GM19324 (cell line): ENCODE measurements at regions not wholly inside any gene's neighbourhood (a gene's known extent, or its start where the extent isn't known, plus 50 kb on each side); places are given as distances from the start of the nearest gene placed in this dataset.

ENCODE experiments used
- ATAC-seq: cut with Tn5 transposase; IDR thresholded peaks from one replicate; pipeline ENCODE4 v1.9.1; 2021; ENCODE audit warnings: mild to moderate bottlenecking, moderate library complexity; ENCODE audit not compliant: unreplicated experiment, low FRiP score

DNA sequence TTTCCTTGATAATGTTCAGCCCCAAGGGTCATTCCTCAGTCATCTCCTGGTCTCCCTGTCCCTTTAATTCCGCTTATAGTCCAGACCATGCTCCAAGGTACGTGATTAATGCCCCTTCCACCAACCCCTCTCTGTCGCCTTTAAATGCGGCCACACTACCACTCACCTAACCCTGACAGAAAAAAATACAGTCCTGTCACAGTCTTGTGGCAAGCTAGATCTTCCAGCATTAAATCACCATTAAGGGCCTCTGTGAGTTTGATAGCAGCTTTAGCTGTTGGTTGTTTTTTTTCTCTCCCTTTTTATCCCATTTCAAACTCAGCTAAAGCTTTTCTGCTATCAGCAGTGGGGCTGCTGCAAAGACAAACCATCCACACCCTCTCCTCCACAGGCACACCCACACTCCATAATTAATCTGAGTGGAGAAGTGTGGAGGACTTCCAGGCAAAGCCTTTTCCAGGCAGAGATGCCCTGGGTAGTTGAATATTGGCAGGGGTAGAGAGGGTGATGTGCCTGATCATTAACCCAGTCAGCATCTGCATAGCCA lies 522.7 kb upstream of the CLINT1 start:
- ATAC-seq = no peak

DNA sequence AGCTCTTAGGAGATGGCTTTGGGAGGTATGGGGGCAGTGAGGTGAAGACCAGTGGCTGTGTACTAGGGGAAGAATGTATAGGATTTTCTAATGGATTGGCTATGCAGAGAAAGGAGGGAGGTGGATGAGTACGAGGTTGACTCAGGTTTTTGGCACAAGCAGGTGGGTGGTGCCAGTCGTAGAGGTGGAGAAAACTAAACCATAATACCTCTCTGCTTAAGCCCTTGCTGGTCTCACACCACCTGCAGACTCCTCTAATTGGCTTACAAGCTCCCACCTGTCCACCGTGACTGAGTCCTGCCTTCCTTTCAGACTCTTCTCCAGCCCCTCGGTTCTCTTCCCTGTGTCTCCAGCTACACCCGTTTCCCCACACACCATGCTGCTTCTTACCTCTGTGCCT lies 521.7 kb upstream of the CLINT1 start:
- ATAC-seq = no peak

DNA sequence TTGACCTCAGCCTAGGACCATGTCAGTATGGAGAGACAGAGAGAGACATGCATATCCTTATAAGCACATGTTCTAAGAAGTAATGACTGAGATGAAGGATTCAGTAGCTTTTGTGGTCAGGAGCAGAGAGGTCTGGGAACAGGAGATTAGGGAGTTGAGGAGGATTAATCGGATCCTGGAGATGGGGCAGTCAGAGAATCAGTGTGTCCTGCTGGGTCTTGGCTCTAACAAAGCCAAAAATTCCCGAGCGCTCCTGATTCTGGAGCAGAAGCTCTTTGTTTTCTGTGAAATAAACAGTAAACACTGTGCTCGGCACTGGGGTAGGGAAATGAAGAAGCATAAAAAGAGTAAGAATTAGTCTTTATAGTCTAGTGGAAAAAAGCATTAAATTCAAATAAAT lies 520.0 kb upstream of the CLINT1 start:
- no peak for ATAC-seq

DNA sequence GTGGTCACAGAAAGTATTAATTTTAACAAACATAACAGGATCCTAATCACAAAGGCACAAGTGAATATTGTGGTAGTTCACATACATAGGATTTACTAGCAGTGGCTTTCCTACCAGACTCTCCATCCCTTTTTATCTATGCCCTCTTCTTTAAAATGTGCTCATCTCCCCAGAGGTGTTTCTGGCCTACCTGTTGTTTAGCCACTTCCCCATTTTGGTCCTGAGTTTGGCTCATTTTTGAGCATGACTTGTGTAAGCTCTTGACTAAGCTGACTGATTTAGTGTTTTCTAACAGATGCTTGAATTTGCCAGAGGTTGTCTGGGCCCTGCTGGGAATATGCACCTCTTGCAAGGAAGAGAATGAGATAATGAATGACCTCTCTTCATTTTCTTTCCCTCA lies 517.7 kb upstream of the CLINT1 start:
- ATAC-seq = no peak

DNA sequence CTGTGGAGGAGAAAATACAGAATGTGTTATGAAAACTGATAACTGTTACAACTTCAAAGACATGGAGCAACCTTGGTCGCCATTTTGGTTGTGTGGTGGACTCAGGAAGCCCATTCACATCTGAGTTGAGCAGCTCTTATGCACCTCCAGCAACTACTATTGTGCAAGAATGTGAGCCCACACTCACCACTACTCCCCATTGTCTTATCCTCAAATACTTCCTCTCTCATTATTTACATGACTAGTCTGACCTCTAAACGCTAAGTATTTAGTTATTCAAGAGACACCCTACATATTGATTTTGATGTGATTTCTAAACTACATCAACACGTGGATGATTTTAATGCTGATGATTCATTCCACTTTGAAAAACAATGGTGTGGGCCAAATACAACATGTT lies 516.6 kb upstream of the CLINT1 start:
- ATAC-seq = no peak

- ATAC-seq = no peak
Measured at GRCh38 chr5:158373608-158374395, 514.9 kb upstream of the CLINT1 start.

DNA sequence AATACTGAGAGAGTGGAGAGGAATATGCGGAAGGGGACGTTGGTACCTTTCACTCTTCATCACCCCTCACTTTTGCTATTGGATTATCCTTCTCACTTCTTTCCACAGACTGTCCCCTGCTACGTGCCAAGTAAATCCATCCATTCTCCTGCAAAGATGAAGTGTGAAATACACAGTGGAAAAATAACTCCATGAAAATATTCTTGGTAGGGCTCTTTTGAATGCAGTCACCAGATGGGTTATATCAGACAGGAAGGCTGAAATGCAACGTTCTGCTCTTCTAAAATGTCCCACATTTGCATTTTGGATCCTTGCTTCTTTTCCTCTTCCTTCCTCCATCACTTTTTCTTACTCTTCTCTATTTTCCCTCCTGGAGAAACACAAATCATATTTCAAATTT lies 510.3 kb upstream of the CLINT1 start:
- ATAC-seq = no peak

GRCh38 chr5:158368686-158369085 lies 509.7 kb upstream of the CLINT1 start:
- ATAC-seq = no peak

DNA sequence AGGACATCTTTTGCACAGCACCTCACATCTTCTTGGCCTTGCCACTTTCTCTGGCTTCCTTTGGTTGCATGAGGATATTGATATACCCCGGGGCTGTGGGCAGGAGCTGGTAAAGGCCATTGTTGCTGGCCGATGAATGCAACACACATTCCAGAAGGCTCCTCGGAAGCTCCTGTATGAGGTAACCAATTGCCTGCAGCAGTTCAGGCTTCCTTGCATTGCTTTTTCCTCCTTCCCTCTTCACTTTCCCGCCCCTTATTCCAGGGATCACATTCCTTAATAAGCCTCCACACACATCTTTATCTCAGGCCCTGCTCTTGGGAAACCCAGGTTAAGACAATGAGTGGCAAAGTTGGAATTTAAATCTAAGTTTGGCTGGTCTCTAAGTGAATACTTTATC lies 505.4 kb upstream of the CLINT1 start:
- ATAC-seq = no peak

DNA sequence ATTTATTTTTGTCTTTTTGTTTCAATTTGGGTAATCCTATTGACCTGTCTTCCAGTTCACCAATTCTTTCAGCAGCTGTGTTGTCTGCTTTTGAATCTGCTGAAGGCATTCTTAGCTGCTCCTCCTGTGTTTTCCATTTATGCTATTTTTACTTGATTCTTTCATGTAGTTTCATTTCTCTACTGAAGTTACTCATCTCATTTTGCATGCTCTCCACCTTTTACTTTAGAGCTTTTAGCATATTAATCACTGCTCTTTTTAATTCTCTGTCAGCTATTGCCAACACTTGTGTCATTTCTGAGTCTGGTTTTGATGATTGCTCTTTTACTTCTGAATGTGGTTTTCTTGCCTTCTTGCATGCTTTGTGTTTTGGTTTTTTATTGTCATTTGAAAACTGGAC lies 496.0 kb upstream of the CLINT1 start:
- ATAC-seq = no peak

DNA sequence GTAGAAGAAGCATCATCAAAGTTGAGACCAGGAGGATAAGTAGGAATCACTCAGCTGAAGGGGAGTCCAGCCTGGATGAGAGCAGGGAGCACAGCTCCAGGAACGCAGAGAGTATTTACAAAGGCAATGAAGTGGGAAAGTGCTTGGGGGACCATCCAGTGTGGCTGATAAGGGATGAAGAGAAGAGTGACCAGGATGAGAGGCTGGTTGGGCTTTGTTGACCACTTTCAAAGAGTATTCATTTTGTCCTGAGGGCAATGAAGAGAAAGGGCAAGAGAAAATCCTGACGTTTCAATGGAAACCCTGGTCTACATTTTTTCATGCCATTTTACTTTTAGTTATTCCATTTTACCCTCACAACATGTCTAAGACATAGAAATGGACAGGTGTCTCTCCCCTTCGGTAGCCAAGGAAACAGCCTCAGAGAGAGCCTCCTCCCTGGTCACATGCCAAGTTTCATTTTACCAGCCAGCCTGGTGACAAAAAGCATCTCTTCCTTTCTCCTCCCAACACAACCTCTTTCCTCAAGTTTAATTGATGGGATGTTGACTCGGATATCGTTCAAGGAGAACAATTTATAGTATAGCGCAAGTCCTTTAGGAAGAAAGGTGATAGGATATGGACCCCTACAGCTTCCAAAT lies 492.7 kb upstream of the CLINT1 start:
- no peak for ATAC-seq

DNA sequence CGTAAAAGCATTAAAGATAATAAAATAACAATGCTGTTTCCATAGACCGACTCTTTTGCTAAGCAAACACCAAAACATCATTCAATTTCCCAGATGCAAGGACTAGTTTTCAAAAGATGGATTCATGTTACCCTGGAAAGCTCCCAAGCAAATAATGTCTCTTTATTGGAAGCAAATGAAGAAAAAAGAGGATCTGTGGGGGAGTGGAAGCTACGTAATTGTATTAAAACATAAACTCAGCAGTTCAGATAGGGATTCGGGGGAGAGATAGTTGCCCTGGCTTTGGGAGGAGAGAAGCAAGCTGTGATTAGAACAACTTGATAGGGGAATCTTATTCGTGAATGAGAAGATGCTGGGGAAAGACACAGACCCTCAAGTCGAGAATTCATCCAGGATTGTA lies 491.0 kb upstream of the CLINT1 start:
- no peak for ATAC-seq

DNA sequence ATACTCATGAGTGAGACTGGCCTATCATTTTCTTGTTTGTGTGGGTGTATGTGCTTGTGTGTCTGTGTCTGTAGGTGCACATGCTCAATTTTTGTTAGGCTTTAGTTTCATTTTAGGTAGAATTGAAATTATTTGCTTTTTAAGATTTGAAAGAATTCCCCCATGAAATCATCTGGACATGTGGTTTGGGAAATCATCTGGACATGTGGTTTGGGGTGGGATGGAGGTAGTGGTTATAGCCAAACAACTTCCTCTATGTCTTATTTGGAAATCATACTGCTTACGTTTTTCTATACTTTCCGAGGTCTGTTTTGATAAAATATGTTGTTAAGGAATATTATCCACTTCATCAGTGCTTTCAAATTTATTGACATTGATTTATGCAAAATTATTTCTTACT lies 485.4 kb upstream of the CLINT1 start:
- ATAC-seq = no peak

DNA sequence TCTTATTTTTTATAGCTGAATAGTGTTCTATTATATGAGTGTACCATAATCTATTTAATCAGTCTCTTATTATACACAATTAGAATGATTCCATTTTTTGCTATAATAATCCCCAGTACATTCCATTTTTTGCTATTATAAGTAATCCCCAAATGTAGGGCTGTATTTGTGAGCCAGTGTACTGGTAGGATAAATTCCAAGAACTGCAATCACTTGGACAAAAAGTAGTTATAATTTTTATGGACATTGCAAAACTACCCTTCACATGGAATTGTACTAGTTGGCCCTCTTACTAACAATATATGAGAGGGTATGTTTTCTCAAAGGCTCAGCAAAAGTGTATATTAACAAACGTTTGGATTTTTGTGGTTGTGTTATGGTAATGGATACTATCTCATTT lies 481.7 kb upstream of the CLINT1 start:
- ATAC-seq = no peak

DNA sequence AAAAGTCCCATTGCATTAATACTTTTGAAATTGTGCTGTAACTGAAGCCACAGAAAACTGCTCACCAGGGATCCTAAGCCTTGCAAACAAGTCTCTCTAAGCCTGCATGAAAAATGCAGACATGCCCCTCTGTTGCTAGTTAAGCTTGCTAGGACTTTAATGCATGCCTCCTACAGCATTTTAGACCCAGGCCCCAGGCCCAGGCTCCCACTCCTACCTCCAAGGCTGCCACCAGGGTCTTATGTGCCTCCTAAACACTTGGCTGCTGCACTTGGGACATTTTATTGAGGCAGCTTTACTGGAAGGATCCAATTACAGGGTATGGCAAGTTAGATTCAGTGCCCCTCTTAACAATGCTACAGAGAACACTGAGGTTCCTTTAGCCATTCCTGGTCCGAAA lies 467.3 kb upstream of the CLINT1 start:
- no peak for ATAC-seq

DNA sequence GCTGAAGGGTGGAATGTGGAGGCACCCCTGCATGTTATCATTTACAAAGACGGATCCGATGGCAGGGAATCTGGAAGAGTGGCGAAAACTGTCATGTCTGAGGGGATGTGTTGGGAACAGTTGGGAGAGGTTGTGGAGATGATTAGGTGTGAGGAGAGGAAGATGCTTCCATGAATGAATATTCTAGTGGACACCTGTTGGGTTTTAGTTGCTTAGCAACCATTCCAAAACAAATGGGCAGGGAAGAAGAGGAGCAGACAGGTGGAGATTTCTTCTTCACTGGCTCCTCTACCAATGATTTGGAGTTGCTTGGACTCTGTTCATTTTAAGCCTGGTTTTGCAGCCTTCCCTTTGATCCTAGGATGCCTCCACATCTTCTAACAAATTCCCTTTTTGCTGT lies 465.3 kb upstream of the CLINT1 start:
- no peak for ATAC-seq

GRCh38 chr5:158322620-158323019 lies 463.7 kb upstream of the CLINT1 start:
- ATAC-seq = no peak

DNA sequence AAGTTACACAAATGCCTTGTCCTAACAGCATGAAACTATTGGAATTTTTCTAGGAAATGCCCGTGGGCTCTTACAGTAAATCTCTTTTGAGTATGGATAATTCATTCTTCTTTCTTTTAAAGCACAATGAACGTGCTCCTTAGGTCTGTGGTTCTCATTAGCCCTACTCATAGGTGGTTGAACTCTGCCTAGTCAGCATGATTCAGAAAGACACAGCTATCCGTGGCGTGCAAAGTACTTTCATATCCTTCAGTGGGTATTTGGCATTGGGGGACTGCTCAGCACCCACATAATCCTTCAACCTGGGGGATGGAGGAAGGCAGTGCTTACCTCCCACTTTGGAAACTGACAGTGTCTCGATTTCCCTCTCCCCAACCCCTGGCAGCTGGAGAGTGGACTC lies 462.0 kb upstream of the CLINT1 start:
- ATAC-seq = no peak

DNA sequence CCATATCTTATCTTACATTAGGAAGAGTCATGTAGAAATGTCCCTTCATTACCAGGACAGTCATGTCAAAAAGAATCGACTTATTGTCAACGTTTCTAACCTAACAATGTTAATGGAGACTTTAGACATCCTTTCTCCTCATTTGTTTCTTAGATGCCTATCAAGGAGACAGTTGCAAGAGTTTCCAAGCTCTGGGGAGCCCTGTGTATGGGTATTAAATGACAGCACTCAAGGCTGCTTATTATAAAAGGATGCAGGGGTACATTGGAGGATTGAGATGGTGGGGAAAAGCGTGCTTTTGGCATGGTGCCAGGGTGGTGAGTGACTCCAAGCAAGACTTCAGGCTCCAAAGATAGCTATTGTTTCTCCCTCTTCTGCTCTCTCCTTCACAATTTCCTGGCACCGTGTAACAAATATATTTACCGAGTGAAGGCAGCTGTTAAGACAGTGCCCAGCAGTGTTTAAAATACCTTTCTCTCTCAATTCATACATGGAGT lies 461.3 kb upstream of the CLINT1 start:
- ATAC-seq = no peak

DNA sequence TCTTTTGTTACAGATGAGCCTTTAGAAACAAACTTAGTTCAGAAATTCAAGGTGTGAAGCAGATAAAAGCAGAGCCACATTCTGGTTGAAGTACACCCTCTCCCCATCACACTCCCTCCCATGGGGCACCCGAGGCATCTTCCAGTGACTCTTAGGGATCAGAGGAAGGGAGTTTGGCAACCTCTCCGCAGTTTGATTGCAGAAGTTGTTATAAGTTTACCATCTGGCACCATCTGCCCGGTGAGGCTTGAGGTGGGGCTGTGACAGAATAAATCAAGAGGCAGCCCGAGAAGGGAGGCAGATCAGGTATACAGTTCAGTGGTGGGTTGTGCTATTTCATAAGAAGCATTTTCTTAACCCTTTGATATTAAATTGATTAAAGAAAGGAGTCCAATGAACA lies 458.6 kb upstream of the CLINT1 start:
- ATAC-seq = no peak

- no peak for ATAC-seq
Measured at GRCh38 chr5:158313733-158314464, 455.0 kb upstream of the CLINT1 start.
